HG02642 (cell line): ENCODE measurements at regions not wholly inside any gene's neighbourhood (a gene's known extent, or its start where the extent isn't known, plus 50 kb on each side); places are given as distances from the start of the nearest gene placed in this dataset.
"Not testable (repeated sequence)": the region's sequence is repeated elsewhere in the genome, so short reads cannot be mapped to it uniquely, and the experiment has no call there.

Source experiments
- ATAC-seq: cut with Tn5 transposase; IDR thresholded peaks from one replicate; pipeline ENCODE4 v1.9.1; 2021; ENCODE audit warnings: mild to moderate bottlenecking; ENCODE audit not compliant: unreplicated experiment, poor library complexity

- no peak for ATAC-seq
Observed at GRCh38 chr5:105638437-105638836, 2032.3 kb downstream of the EFNA5 start.

GRCh38 chr5:105632043-105632442, 2038.7 kb downstream of the EFNA5 start:
- no peak for ATAC-seq

- ATAC-seq: no peak
Observed at GRCh38 chr5:105630803-105631202, 2039.9 kb downstream of the EFNA5 start.

GRCh38 chr5:105619725-105620124, 2051.0 kb downstream of the EFNA5 start:
- ATAC-seq: no peak

- ATAC-seq: no peak
Observed at GRCh38 chr5:105617436-105618215, 2053.1 kb downstream of the EFNA5 start.

GRCh38 chr5:105616599-105616998, 2054.0 kb upstream of the NUDT12 start:
- ATAC-seq: no peak

GRCh38 chr5:105602406-105602805, 2039.8 kb upstream of the NUDT12 start:
- ATAC-seq: not testable (repeated sequence)

- no peak for ATAC-seq
Observed at GRCh38 chr5:105593011-105593760, 2030.6 kb upstream of the NUDT12 start.

GRCh38 chr5:105587963-105588662, 2025.5 kb upstream of the NUDT12 start:
- no peak for ATAC-seq

- no peak for ATAC-seq
Observed at GRCh38 chr5:105581988-105582690, 2019.5 kb upstream of the NUDT12 start.

- no peak for ATAC-seq
Observed at GRCh38 chr5:105573575-105573974, 2011.0 kb upstream of the NUDT12 start.

- no peak for ATAC-seq
Observed at GRCh38 chr5:105565531-105565930, 2002.9 kb upstream of the NUDT12 start.

- ATAC-seq: no peak
Observed at GRCh38 chr5:105563842-105564241, 2001.3 kb upstream of the NUDT12 start.

GRCh38 chr5:105554568-105555169, 1992.1 kb upstream of the NUDT12 start:
- no peak for ATAC-seq

GRCh38 chr5:105544300-105544699, 1981.7 kb upstream of the NUDT12 start:
- no peak for ATAC-seq

GRCh38 chr5:105536675-105537074, 1974.1 kb upstream of the NUDT12 start:
- ATAC-seq: no peak

GRCh38 chr5:105530716-105531261, 1968.2 kb upstream of the NUDT12 start:
- ATAC-seq: no peak

- ATAC-seq: no peak
Observed at GRCh38 chr5:105529851-105530250, 1967.3 kb upstream of the NUDT12 start.

- no peak for ATAC-seq
Observed at GRCh38 chr5:105508519-105508918, 1945.9 kb upstream of the NUDT12 start.
